ENCODE measurements at regions not wholly inside any gene's neighbourhood (a gene's known extent, or its start where the extent isn't known, plus 50 kb on each side); places are given as distances from the start of the nearest gene placed in this dataset.

DNA sequence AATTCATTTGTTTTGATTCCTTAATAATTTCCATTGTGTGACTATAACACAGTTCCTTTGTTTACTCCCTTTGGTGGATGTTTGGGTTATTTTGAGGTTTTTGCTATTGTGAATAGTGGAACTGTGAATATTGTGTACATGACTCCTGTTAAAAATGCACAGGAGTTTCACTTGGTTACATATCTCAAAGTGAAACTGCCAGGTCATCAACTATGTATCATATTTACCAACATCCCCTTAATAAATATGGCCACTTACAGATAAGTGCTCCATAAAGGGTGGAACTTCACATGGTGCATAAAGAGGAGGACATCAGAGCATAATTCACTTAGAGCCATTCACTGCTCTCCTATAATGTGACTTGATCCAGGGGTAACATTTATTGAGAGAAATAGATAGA is 328.9 kb downstream of the SEC23A start:
- Mint-ChIP-seq H3K4me3 (no peak overlapping the region), H3K27ac (no peak overlapping the region), H3K36me3 (no peaks in the 10 kb centered on the region), H3K9me3 (no peaks in the 10 kb centered on the region), H3K4me1 (no peaks in the 10 kb centered on the region), H3K27me3 (peaks cover 0 to 4% of the 10 kb centered on the region in 2 donors)
- DNase-seq (no peak), ATAC-seq (replicated peaks in 1 of 4) (no peak)
- no peaks in the 10 kb centered on the region for H3K27me3 ChIP-seq (replicated peaks in 1 of 2; ENCODE audit: control insufficient read depth in 2 of 2, extremely low read depth in 1 of 2, insufficient read depth in 2 of 2, low read length in 1 of 2)
- POLR2A ChIA-PET, result no interaction called here
- no peaks in the 10 kb centered on the region for H3K9me3 ChIP-seq
- H3K27ac ChIP-seq (ENCODE audit: low read length), result no peak overlapping the region
- no peaks in the 10 kb centered on the region for H3K36me3 ChIP-seq (ENCODE audit: control insufficient read depth in 2 of 2, extremely low read depth in 1 of 2, insufficient read depth in 1 of 2, low read length in 1 of 2)
- CTCF ChIA-PET, result no interaction called here
- no peak overlapping the region for H3K4me3 ChIP-seq (ENCODE audit: control insufficient read depth in 1 of 2, extremely low read depth in 1 of 2, low read length in 1 of 2)
- no peaks in the 10 kb centered on the region for H3K4me1 ChIP-seq (ENCODE audit: control insufficient read depth in 1 of 2, extremely low read depth in 1 of 2, insufficient read depth in 2 of 2, low read length in 2 of 2)

DNA sequence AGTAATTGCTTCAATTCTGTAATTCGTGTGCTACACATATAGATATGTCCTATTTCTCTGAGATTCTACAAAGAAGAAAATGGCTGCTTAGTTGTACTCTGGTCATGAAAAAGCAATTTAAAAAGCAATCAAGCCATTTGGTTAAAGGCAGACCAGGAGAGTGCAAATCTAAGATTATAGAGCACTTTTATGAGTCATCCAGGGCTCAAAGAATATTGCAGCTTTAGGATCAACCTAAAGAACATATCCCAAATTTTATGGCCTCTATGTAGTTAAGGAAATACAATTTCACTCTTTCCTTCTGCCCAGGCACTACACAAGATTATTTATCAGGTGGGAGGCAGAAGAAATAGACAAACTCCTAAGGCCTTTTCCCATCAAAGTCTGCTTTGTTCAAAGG is 332.8 kb downstream of the SEC23A start:
- peaks cover 4 to 9% (median 5%) of the 10 kb centered on the region in 3 donors for H3K9me3 Mint-ChIP-seq
- POLR2A ChIA-PET, result no interaction called here

DNA sequence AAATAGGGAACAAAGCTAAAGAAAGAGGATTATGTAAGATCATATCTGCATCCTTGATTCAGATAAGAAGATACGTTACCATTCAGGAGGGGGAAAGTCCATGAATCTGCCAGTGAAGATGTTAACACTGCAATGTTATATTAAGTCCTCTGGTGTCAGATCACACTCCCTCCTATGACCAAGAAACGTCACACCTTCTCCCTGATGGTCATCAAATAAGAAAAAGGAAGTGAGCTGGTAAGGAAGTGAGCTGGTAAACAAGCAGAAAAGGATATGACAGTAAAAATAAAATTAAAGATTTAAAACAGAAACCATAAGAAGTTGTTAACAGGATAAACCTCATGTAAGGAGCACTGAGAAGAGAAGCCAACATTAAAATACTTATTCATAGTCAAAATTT is 340.2 kb downstream of the SEC23A start:
- H3K9me3 Mint-ChIP-seq, result peaks cover 5 to 12% (median 6%) of the 10 kb centered on the region in 3 donors
- ChIA-PET POLR2A (no interaction called here), CTCF (no interaction called here)
- Histone ChIP-seq H3K27me3 (replicated peaks in 1 of 2; ENCODE audit: control insufficient read depth in 2 of 2, extremely low read depth in 1 of 2, insufficient read depth in 2 of 2, low read length in 1 of 2) (no peaks in the 10 kb centered on the region), H3K36me3 (ENCODE audit: control insufficient read depth in 2 of 2, extremely low read depth in 1 of 2, insufficient read depth in 1 of 2, low read length in 1 of 2) (no peaks in the 10 kb centered on the region), H3K4me1 (ENCODE audit: control insufficient read depth in 1 of 2, extremely low read depth in 1 of 2, insufficient read depth in 2 of 2, low read length in 2 of 2) (no peaks in the 10 kb centered on the region), H3K4me3 (ENCODE audit: control insufficient read depth in 1 of 2, extremely low read depth in 1 of 2, low read length in 1 of 2) (no peak overlapping the region), H3K27ac (ENCODE audit: low read length) (no peak overlapping the region), H3K9me3 (no peaks in the 10 kb centered on the region)
- DNase-seq, result no peak
- no peak for ATAC-seq (replicated peaks in 1 of 4)
- no CpG with 5 or more reads among the region's 2 CpGs for WGBS (ENCODE audit: insufficient coverage)
- no peaks in the 10 kb centered on the region for H3K27me3 Mint-ChIP-seq
- H3K27ac Mint-ChIP-seq, result no peak overlapping the region
- H3K36me3 Mint-ChIP-seq, result no peaks in the 10 kb centered on the region
- H3K4me3 Mint-ChIP-seq, result no peak overlapping the region
- no peaks in the 10 kb centered on the region for H3K4me1 Mint-ChIP-seq

More for the DNA sequence above, 332.8 kb downstream of the SEC23A start:
- Histone ChIP-seq H3K4me3 (ENCODE audit: control insufficient read depth in 1 of 2, extremely low read depth in 1 of 2, low read length in 1 of 2) (no peak overlapping the region), H3K36me3 (ENCODE audit: control insufficient read depth in 2 of 2, extremely low read depth in 1 of 2, insufficient read depth in 1 of 2, low read length in 1 of 2) (no peaks in the 10 kb centered on the region), H3K9me3 (no peaks in the 10 kb centered on the region), H3K27me3 (replicated peaks in 1 of 2; ENCODE audit: control insufficient read depth in 2 of 2, extremely low read depth in 1 of 2, insufficient read depth in 2 of 2, low read length in 1 of 2) (no peaks in the 10 kb centered on the region), H3K27ac (ENCODE audit: low read length) (no peak overlapping the region), H3K4me1 (ENCODE audit: control insufficient read depth in 1 of 2, extremely low read depth in 1 of 2, insufficient read depth in 2 of 2, low read length in 2 of 2) (no peaks in the 10 kb centered on the region)
- H3K27ac Mint-ChIP-seq, result no peak overlapping the region
- H3K27me3 Mint-ChIP-seq, result peaks cover 0 to 4% of the 10 kb centered on the region in 2 donors
- H3K4me1 Mint-ChIP-seq, result no peaks in the 10 kb centered on the region
- DNase-seq (no peak), ATAC-seq (replicated peaks in 1 of 4) (no peak)
- no peaks in the 10 kb centered on the region for H3K36me3 Mint-ChIP-seq
- CTCF ChIA-PET, result no interaction called here
- no CpG with 5 or more reads among the region's 1 CpG for WGBS (ENCODE audit: insufficient coverage)
- no peak overlapping the region for H3K4me3 Mint-ChIP-seq

DNA sequence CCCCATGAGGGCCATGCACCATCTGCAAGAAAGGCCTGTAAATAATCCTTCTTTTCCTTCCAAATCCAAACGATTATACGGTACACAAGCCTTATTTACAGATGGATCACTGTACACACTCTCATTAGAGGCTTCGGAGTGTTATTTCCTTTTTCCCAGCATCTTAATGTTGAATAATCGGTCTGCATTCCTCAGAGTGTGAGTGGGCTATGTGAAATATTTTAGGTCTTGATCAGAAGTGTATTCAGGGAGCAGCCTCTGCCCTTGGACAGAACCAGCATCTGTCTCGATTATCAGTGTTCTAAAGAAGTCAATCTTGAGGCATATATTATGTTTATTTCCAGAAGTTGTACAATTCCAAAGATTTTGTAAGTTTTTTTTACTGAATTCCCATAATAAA is 340.6 kb downstream of the SEC23A start:
- Histone ChIP-seq H3K36me3 (ENCODE audit: control insufficient read depth in 2 of 2, extremely low read depth in 1 of 2, insufficient read depth in 1 of 2, low read length in 1 of 2) (no peaks in the 10 kb centered on the region), H3K4me1 (ENCODE audit: control insufficient read depth in 1 of 2, extremely low read depth in 1 of 2, insufficient read depth in 2 of 2, low read length in 2 of 2) (no peaks in the 10 kb centered on the region), H3K27me3 (replicated peaks in 1 of 2; ENCODE audit: control insufficient read depth in 2 of 2, extremely low read depth in 1 of 2, insufficient read depth in 2 of 2, low read length in 1 of 2) (no peaks in the 10 kb centered on the region), H3K9me3 (no peaks in the 10 kb centered on the region), H3K4me3 (ENCODE audit: control insufficient read depth in 1 of 2, extremely low read depth in 1 of 2, low read length in 1 of 2) (no peak overlapping the region), H3K27ac (ENCODE audit: low read length) (no peak overlapping the region)
- Mint-ChIP-seq H3K36me3 (no peaks in the 10 kb centered on the region), H3K9me3 (peaks cover 1 to 12% (median 6%) of the 10 kb centered on the region in 3 donors), H3K27ac (no peak overlapping the region), H3K4me1 (no peaks in the 10 kb centered on the region), H3K4me3 (no peak overlapping the region), H3K27me3 (no peaks in the 10 kb centered on the region)
- ChIA-PET POLR2A (no interaction called here), CTCF (no interaction called here)
- WGBS (ENCODE audit: insufficient coverage), result 80% methylated on average over 1 of the region's 5 CpGs
- DNase-seq, result no peak
- no peak for ATAC-seq (replicated peaks in 1 of 4)

DNA sequence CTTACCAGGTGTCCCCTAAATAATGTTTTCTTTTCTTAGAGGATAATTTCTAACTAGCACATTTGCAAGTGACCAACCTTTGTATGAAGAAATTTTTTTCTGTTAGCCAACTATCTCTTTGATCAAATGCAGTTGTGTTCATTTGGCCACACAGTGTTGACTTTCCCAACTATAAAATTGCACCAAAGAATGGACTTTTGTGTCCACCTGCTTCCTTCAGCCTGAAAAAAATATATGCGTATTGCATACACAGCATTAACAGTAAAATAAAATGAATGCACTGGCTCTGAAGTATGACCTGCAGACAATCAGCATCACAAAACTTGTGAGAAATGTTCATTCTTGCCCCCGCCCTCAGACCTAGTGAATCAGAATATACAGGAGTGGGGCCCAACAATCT is 342.0 kb downstream of the SEC23A start:
- no peaks in the 10 kb centered on the region for H3K9me3 ChIP-seq
- H3K27me3 ChIP-seq (replicated peaks in 1 of 2; ENCODE audit: control insufficient read depth in 2 of 2, extremely low read depth in 1 of 2, insufficient read depth in 2 of 2, low read length in 1 of 2), result no peaks in the 10 kb centered on the region
- WGBS (ENCODE audit: insufficient coverage), result no CpG with 5 or more reads among the region's 2 CpGs
- H3K4me1 Mint-ChIP-seq, result no peaks in the 10 kb centered on the region
- H3K9me3 Mint-ChIP-seq, result peaks cover under 1 to 6% (median 2%) of the 10 kb centered on the region in 3 donors
- H3K4me1 ChIP-seq (ENCODE audit: control insufficient read depth in 1 of 2, extremely low read depth in 1 of 2, insufficient read depth in 2 of 2, low read length in 2 of 2), result no peaks in the 10 kb centered on the region
- H3K27me3 Mint-ChIP-seq, result no peaks in the 10 kb centered on the region
- H3K36me3 ChIP-seq (ENCODE audit: control insufficient read depth in 2 of 2, extremely low read depth in 1 of 2, insufficient read depth in 1 of 2, low read length in 1 of 2), result no peaks in the 10 kb centered on the region
- no peak overlapping the region for H3K4me3 ChIP-seq (ENCODE audit: control insufficient read depth in 1 of 2, extremely low read depth in 1 of 2, low read length in 1 of 2)
- H3K27ac ChIP-seq (ENCODE audit: low read length), result no peak overlapping the region
- no peak overlapping the region for H3K4me3 Mint-ChIP-seq
- ChIA-PET CTCF (no interaction called here), POLR2A (no interaction called here)
- ATAC-seq (replicated peaks in 1 of 4) (no peak), DNase-seq (no peak)
- no peak overlapping the region for H3K27ac Mint-ChIP-seq
- no peaks in the 10 kb centered on the region for H3K36me3 Mint-ChIP-seq

DNA sequence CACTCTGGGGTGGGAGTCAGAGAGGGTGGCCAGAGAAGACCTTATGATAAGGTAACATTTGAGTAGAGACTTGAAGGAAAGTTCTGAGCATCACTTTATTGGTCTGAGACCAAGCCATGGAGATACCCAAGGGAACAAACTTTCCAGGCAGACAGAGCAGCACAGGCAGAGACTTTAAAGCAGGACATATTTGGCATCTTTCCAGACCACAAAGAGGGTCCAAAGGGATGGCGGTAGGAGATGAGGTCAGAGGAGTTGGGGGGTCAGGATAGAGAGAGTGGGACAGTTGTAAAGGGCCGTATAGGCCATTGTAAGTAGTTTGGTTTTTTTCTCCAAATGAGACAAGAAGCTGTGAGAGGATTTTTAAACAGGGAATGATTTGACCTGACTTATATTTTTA is 344.4 kb downstream of the SEC23A start:
- no peaks in the 10 kb centered on the region for H3K4me1 Mint-ChIP-seq
- POLR2A ChIA-PET, result no interaction called here
- no peak overlapping the region for H3K4me3 Mint-ChIP-seq

DNA sequence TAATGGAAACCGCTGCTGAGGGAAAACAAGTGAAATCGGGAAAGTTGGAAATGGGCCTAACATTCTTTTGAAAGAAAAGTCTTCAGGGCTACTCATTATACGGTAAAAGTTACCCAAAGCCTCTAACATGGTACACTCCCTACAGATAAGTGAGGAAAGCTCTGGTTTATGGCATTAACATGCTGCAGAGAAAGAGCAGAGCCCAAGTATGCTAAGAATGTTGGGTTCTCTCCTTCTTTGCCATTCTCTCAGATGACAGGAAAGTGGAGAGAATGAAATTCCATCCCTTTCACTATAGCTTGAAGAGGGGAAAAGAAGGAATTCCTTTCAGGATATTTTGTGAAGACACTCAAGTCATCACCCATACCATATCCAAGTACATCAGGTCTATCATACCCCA is 348.0 kb downstream of the SEC23A start:
- Histone ChIP-seq H3K4me3 (ENCODE audit: control insufficient read depth in 1 of 2, extremely low read depth in 1 of 2, low read length in 1 of 2) (no peak overlapping the region), H3K27me3 (replicated peaks in 1 of 2; ENCODE audit: control insufficient read depth in 2 of 2, extremely low read depth in 1 of 2, insufficient read depth in 2 of 2, low read length in 1 of 2) (no peaks in the 10 kb centered on the region), H3K9me3 (no peaks in the 10 kb centered on the region), H3K4me1 (ENCODE audit: control insufficient read depth in 1 of 2, extremely low read depth in 1 of 2, insufficient read depth in 2 of 2, low read length in 2 of 2) (no peaks in the 10 kb centered on the region), H3K27ac (ENCODE audit: low read length) (no peak overlapping the region), H3K36me3 (ENCODE audit: control insufficient read depth in 2 of 2, extremely low read depth in 1 of 2, insufficient read depth in 1 of 2, low read length in 1 of 2) (no peaks in the 10 kb centered on the region)
- no peaks in the 10 kb centered on the region for H3K4me1 Mint-ChIP-seq
- H3K36me3 Mint-ChIP-seq, result no peaks in the 10 kb centered on the region
- no peak overlapping the region for H3K4me3 Mint-ChIP-seq
- ChIA-PET POLR2A (no interaction called here), CTCF (no interaction called here)
- peaks cover 2 to 6% (median 5%) of the 10 kb centered on the region in 3 donors for H3K9me3 Mint-ChIP-seq
- DNase-seq (no peak), ATAC-seq (replicated peaks in 1 of 4) (no peak)
- H3K27ac Mint-ChIP-seq, result no peak overlapping the region
- no peaks in the 10 kb centered on the region for H3K27me3 Mint-ChIP-seq
- no CpG with 5 or more reads among the region's 3 CpGs for WGBS (ENCODE audit: insufficient coverage)

More for the DNA sequence above, 344.4 kb downstream of the SEC23A start:
- DNase-seq, result no peak
- Mint-ChIP-seq H3K9me3 (peaks cover 2 to 6% (median 5%) of the 10 kb centered on the region in 3 donors), H3K27me3 (no peaks in the 10 kb centered on the region), H3K36me3 (no peaks in the 10 kb centered on the region), H3K27ac (no peak overlapping the region)
- WGBS (ENCODE audit: insufficient coverage), result 71% methylated on average over 2 of the region's 2 CpGs
- Histone ChIP-seq H3K9me3 (no peaks in the 10 kb centered on the region), H3K36me3 (ENCODE audit: control insufficient read depth in 2 of 2, extremely low read depth in 1 of 2, insufficient read depth in 1 of 2, low read length in 1 of 2) (no peaks in the 10 kb centered on the region), H3K27ac (ENCODE audit: low read length) (no peak overlapping the region), H3K4me3 (ENCODE audit: control insufficient read depth in 1 of 2, extremely low read depth in 1 of 2, low read length in 1 of 2) (no peak overlapping the region), H3K4me1 (ENCODE audit: control insufficient read depth in 1 of 2, extremely low read depth in 1 of 2, insufficient read depth in 2 of 2, low read length in 2 of 2) (no peaks in the 10 kb centered on the region), H3K27me3 (replicated peaks in 1 of 2; ENCODE audit: control insufficient read depth in 2 of 2, extremely low read depth in 1 of 2, insufficient read depth in 2 of 2, low read length in 1 of 2) (no peaks in the 10 kb centered on the region)
- no peak for ATAC-seq (replicated peaks in 1 of 4)
- CTCF ChIA-PET, result no interaction called here
